VCaP (cell line): ENCODE measurements at regions not wholly inside any gene's neighbourhood (a gene's known extent, or its start where the extent isn't known, plus 50 kb on each side); places are given as distances from the start of the nearest gene placed in this dataset.
"Not testable (repeated sequence)": the region's sequence is repeated elsewhere in the genome, so short reads cannot be mapped to it uniquely, and the experiment has no call there.

ENCODE experiments used
- H3K27ac ChIP-seq: fragments of 450-650 bp; 2 replicates; pipeline ENCODE4 v1.5.1; 2017
- CTCF ChIP-seq: fragments of 450-650 bp; conservative IDR thresholded peaks from 2 replicates; pipeline ENCODE4 v1.5.1; 2017; ENCODE audit warnings: mild to moderate bottlenecking, moderate library complexity

- TF ChIP-seq CTCF = no peak
- no peak overlapping the region for H3K27ac ChIP-seq
Observed at GRCh38 chr15:26191193-26191592, 328.1 kb upstream of the ATP10A start.

GRCh38 chr15:26186138-26186537 lies 323.0 kb upstream of the ATP10A start:
- H3K27ac ChIP-seq = not testable (repeated sequence)

GRCh38 chr15:26182441-26182840 lies 319.3 kb upstream of the ATP10A start:
- H3K27ac ChIP-seq = no peak overlapping the region
- no peak for TF ChIP-seq CTCF

- H3K27ac ChIP-seq = no peak overlapping the region
- peak; percentile 66 for TF ChIP-seq CTCF
Observed at GRCh38 chr15:26179906-26180305, 316.8 kb upstream of the ATP10A start.

- no peak for TF ChIP-seq CTCF
Observed at GRCh38 chr15:26178640-26179220, 315.6 kb upstream of the ATP10A start.

GRCh38 chr15:26177816-26178215 lies 314.7 kb upstream of the ATP10A start:
- TF ChIP-seq CTCF = no peak
- no peak overlapping the region for H3K27ac ChIP-seq

More at GRCh38 chr15:26178640-26179220, 315.6 kb upstream of the ATP10A start:
- H3K27ac ChIP-seq = no peak overlapping the region

- TF ChIP-seq CTCF = no peak
- no peak overlapping the region for H3K27ac ChIP-seq
Observed at GRCh38 chr15:26176831-26177230, 313.7 kb upstream of the ATP10A start.

- H3K27ac ChIP-seq = no peak overlapping the region
- no peak for TF ChIP-seq CTCF
Observed at GRCh38 chr15:26171266-26171665, 308.1 kb upstream of the ATP10A start.
